Ascending aorta (tissue), 2 donors: ENCODE measurements at regions not wholly inside any gene's neighbourhood (a gene's known extent, or its start where the extent isn't known, plus 50 kb on each side); places are given as distances from the start of the nearest gene placed in this dataset.
"Not testable (repeated sequence)": the region's sequence is repeated elsewhere in the genome, so short reads cannot be mapped to it uniquely, and the experiment has no call there.

ENCODE experiments used
- DNase-seq, 2 donors: peaks; one replicate each; pipeline ENCODE4 v3.0.0-alpha.2; 2019; ENCODE audit warnings: low spot score in 2 of 2
- H3K27ac ChIP-seq, 2 donors: fragments of 200-600 bp; sonication (generic); one replicate each; pipeline ENCODE4 v1.5.1; 2016 to 2017; ENCODE audit warnings: mild to moderate bottlenecking in 1 of 2
- H3K27me3 ChIP-seq: fragments of 200-600 bp; sonication (generic); one replicate; pipeline ENCODE4 v1.5.1; 2017
- H3K36me3 ChIP-seq, 2 donors: fragments of 200-600 bp; sonication (generic); one replicate each; pipeline ENCODE4 v1.5.1; 2016
- H3K4me1 ChIP-seq, 2 donors: fragments of 200-600 bp; sonication (generic); one replicate each; pipeline ENCODE4 v1.5.1; 2016 to 2017; ENCODE audit warnings: mild to moderate bottlenecking in 1 of 2
- H3K4me3 ChIP-seq, 2 donors: fragments of 200-600 bp; sonication (generic); one replicate each; pipeline ENCODE4 v1.5.1; 2016 to 2017; ENCODE audit warnings: mild to moderate bottlenecking in 1 of 2
- H3K9me3 ChIP-seq, 2 donors: fragments of 200-600 bp; sonication (generic); one replicate each; pipeline ENCODE4 v1.5.1; 2016
- CTCF ChIP-seq, 3 experiments: fragments of 200-600 bp in 2 of 3; fragments of 450-650 bp in 1 of 3; sonication (generic) in 2 of 3; IDR thresholded peaks; one replicate each; pipeline ENCODE4 v1.5.1; 2016 to 2019; ENCODE audit warnings: antibody characterized with exemption in 3 of 3, mild to moderate bottlenecking in 1 of 3, moderate library complexity in 1 of 3
- intact Hi-C: fragments of 100-400 bp; cut with DNase I; formaldehyde crosslinking; loops from one replicate; pipeline ENCODE4 v1.15.1; 2023

GRCh38 chr5:54379590-54379989 is 69.2 kb upstream of the ARL15 start:
- Histone ChIP-seq H3K9me3 (no peaks in the 10 kb centered on the region), H3K4me1 (no peaks in the 10 kb centered on the region), H3K27ac (no peak overlapping the region), H3K27me3 (no peaks in the 10 kb centered on the region), H3K4me3 (no peak overlapping the region), H3K36me3 (no peaks in the 10 kb centered on the region)
- no peak for DNase-seq
- intact Hi-C loops, result no loop called here
- no peak for TF ChIP-seq CTCF (IDR thresholded peaks at IDR 0.05)

- Histone ChIP-seq H3K27me3 (no peaks in the 10 kb centered on the region), H3K4me1 (no peaks in the 10 kb centered on the region), H3K36me3 (no peaks in the 10 kb centered on the region), H3K9me3 (no peaks in the 10 kb centered on the region), H3K27ac (no peak overlapping the region), H3K4me3 (no peak overlapping the region)
- intact Hi-C loops, result no loop called here
- DNase-seq, result no peak
- no peak for TF ChIP-seq CTCF (IDR thresholded peaks at IDR 0.05)
Observed at GRCh38 chr5:54378707-54379106, 68.3 kb upstream of the ARL15 start.

GRCh38 chr5:54377339-54377738 is 67.0 kb upstream of the ARL15 start:
- intact Hi-C loops, H3K9me3 ChIP-seq, H3K36me3 ChIP-seq, H3K27ac ChIP-seq, H3K4me1 ChIP-seq, DNase-seq, H3K27me3 ChIP-seq, H3K4me3 ChIP-seq: not testable (repeated sequence)

GRCh38 chr5:54370982-54371381 is 60.6 kb upstream of the ARL15 start:
- peaks cover 0 to 3% of the 10 kb centered on the region in 2 donors for H3K9me3 ChIP-seq
- no peaks in the 10 kb centered on the region for H3K36me3 ChIP-seq
- DNase-seq, result no peak
- H3K27ac ChIP-seq, result no peak overlapping the region
- H3K27me3 ChIP-seq, result no peaks in the 10 kb centered on the region
- intact Hi-C loops, result no loop called here
- H3K4me3 ChIP-seq, result no peak overlapping the region
- TF ChIP-seq CTCF (IDR thresholded peaks at IDR 0.05), result no peak
- H3K4me1 ChIP-seq, result no peaks in the 10 kb centered on the region

GRCh38 chr5:54367844-54368243 is 57.5 kb upstream of the ARL15 start:
- no peaks in the 10 kb centered on the region for H3K4me1 ChIP-seq
- H3K36me3 ChIP-seq, result no peaks in the 10 kb centered on the region
- no peak overlapping the region for H3K27ac ChIP-seq
- no peak for DNase-seq
- no peak for TF ChIP-seq CTCF (IDR thresholded peaks at IDR 0.05)
- no peak overlapping the region for H3K4me3 ChIP-seq
- H3K27me3 ChIP-seq, result no peaks in the 10 kb centered on the region
- H3K9me3 ChIP-seq, result no peaks in the 10 kb centered on the region
- intact Hi-C loops, result no loop called here

DNA sequence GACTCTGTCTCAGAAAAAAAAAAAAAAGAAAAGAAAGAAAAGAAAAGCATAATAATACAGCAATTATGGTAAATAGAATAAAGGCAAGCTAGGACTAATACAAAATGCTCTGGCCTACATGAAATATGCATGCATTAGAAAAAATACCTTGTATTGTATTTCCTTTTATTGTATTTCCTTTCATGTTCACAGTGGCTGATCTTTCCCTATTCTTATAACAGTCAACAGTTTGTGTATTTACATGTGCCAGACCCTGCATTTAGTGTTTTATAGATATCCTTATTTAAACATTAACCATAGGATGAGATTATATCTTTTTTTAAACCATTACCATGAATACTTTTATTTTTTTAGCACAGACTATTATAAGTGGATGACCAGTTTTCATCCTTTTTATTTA is 56.3 kb upstream of the ARL15 start:
- Histone ChIP-seq H3K4me1 (no peaks in the 10 kb centered on the region), H3K27me3 (no peaks in the 10 kb centered on the region), H3K4me3 (no peak overlapping the region), H3K27ac (no peak overlapping the region), H3K9me3 (no peaks in the 10 kb centered on the region), H3K36me3 (no peaks in the 10 kb centered on the region)
- no peak for TF ChIP-seq CTCF (IDR thresholded peaks at IDR 0.05)
- intact Hi-C loops, result no loop called here
- DNase-seq, result no peak
